Subcutaneous abdominal adipose tissue (tissue), 5 donors: ENCODE measurements at regions not wholly inside any gene's neighbourhood (a gene's known extent, or its start where the extent isn't known, plus 50 kb on each side); places are given as distances from the start of the nearest gene placed in this dataset.

Experiments used
- H3K27ac ChIP-seq: one replicate; pipeline ENCODE4 v1.7.0; 2013; ENCODE audit warnings: low read depth, mild to moderate bottlenecking, inconsistent platforms, low read length, moderate library complexity
- H3K27me3 ChIP-seq, 5 donors: one replicate each; pipeline ENCODE4 v1.7.0; 2013; ENCODE audit warnings: low read length in 5 of 5, inconsistent platforms in 1 of 5; ENCODE audit not compliant: control insufficient read depth in 5 of 5, insufficient read depth in 4 of 5
- H3K36me3 ChIP-seq, 5 donors: one replicate each; pipeline ENCODE4 v1.7.0; 2013; ENCODE audit warnings: low read length in 5 of 5; ENCODE audit not compliant: control insufficient read depth in 5 of 5, insufficient read depth in 5 of 5
- H3K4me1 ChIP-seq, 5 donors: one replicate each; pipeline ENCODE4 v1.7.0; 2013; ENCODE audit warnings: low read length in 5 of 5, mild to moderate bottlenecking in 3 of 5, moderate library complexity in 1 of 5; ENCODE audit not compliant: control insufficient read depth in 5 of 5, insufficient read depth in 5 of 5
- H3K4me3 ChIP-seq, 5 donors: one replicate each; pipeline ENCODE4 v1.7.0; 2013; ENCODE audit warnings: low read length in 5 of 5, low read depth in 1 of 5
- H3K9ac ChIP-seq, 5 donors: one replicate each; pipeline ENCODE4 v1.7.0; 2013; ENCODE audit warnings: low read length in 5 of 5, mild to moderate bottlenecking in 4 of 5, moderate library complexity in 3 of 5
- H3K9me3 ChIP-seq, 5 donors: one replicate each; pipeline ENCODE4 v1.7.0; 2013; ENCODE audit warnings: low read length in 5 of 5; ENCODE audit not compliant: control insufficient read depth in 5 of 5
- donor health status: healthy.
- donor health status: healthy.
- donor health status: healthy.
- donor health status: healthy.
- donor health status: healthy.

- Histone ChIP-seq H3K4me3 (peak overlapping the region in 4 of 5 donors; percentile 12 to 47 (median 28)), H3K36me3 (no peaks in the 10 kb centered on the region), H3K4me1 (peaks cover 17 to 46% (median 37%) of the 10 kb centered on the region in 5 donors), H3K27ac (peak overlapping the region; percentile 77), H3K9me3 (no peaks in the 10 kb centered on the region), H3K27me3 (no peaks in the 10 kb centered on the region), H3K9ac (peak overlapping the region in 3 of 5 donors; percentile 9 to 57 (median 32))
These were observed 140.4 kb upstream of the NAMPT start for GRCh38 chr7:106425017-106425719.

GRCh38 chr7:106424476-106425016 is 139.8 kb upstream of the NAMPT start:
- H3K9ac ChIP-seq, result peak overlapping the region in 2 of 5 donors; percentile 23 to 62
- no peaks in the 10 kb centered on the region for H3K27me3 ChIP-seq
- H3K4me1 ChIP-seq, result peaks cover 17 to 52% (median 41%) of the 10 kb centered on the region in 5 donors
- H3K36me3 ChIP-seq, result no peaks in the 10 kb centered on the region
- H3K4me3 ChIP-seq, result no peak overlapping the region
- peak overlapping the region; percentile 60 for H3K27ac ChIP-seq
- H3K9me3 ChIP-seq, result no peaks in the 10 kb centered on the region

- H3K27ac ChIP-seq, result peak overlapping the region; percentile 60
- H3K27me3 ChIP-seq, result no peaks in the 10 kb centered on the region
- no peaks in the 10 kb centered on the region for H3K36me3 ChIP-seq
- no peak overlapping the region for H3K4me3 ChIP-seq
- H3K9me3 ChIP-seq, result no peaks in the 10 kb centered on the region
- H3K4me1 ChIP-seq, result peaks cover 17 to 57% (median 47%) of the 10 kb centered on the region in 5 donors
- peak overlapping the region in 2 of 5 donors; percentile 23 to 62 for H3K9ac ChIP-seq
These were observed 139.2 kb upstream of the NAMPT start for GRCh38 chr7:106423821-106424475.

GRCh38 chr7:106423111-106423510 is 138.3 kb upstream of the NAMPT start:
- H3K4me1 ChIP-seq, result peaks cover 18 to 65% (median 52%) of the 10 kb centered on the region in 5 donors
- H3K27ac ChIP-seq, result no peak overlapping the region
- H3K9me3 ChIP-seq, result no peaks in the 10 kb centered on the region
- no peaks in the 10 kb centered on the region for H3K27me3 ChIP-seq
- H3K36me3 ChIP-seq, result no peaks in the 10 kb centered on the region
- no peak overlapping the region for H3K9ac ChIP-seq
- no peak overlapping the region for H3K4me3 ChIP-seq

- Histone ChIP-seq H3K27me3 (no peaks in the 10 kb centered on the region), H3K9me3 (peaks cover 0 to 3% (median 0%) of the 10 kb centered on the region in 5 donors), H3K27ac (peak overlapping the region; percentile 92), H3K36me3 (no peaks in the 10 kb centered on the region), H3K9ac (peak overlapping the region; percentile 21 to 82 (median 60)), H3K4me1 (peaks cover 18 to 65% (median 53%) of the 10 kb centered on the region in 5 donors), H3K4me3 (no peak overlapping the region)
These were observed 136.5 kb upstream of the NAMPT start for GRCh38 chr7:106421181-106421762.

- H3K9ac ChIP-seq, result peak overlapping the region; percentile 21 to 82 (median 60)
- H3K27ac ChIP-seq, result peak overlapping the region; percentile 92
- H3K9me3 ChIP-seq, result peaks cover 0 to 8% (median 2%) of the 10 kb centered on the region in 5 donors
- no peaks in the 10 kb centered on the region for H3K36me3 ChIP-seq
- H3K4me1 ChIP-seq, result peaks cover 18 to 63% (median 52%) of the 10 kb centered on the region in 5 donors
- no peak overlapping the region for H3K4me3 ChIP-seq
- no peaks in the 10 kb centered on the region for H3K27me3 ChIP-seq
These were observed 136.0 kb upstream of the NAMPT start for GRCh38 chr7:106420736-106421135.

GRCh38 chr7:106420210-106420609 is 135.4 kb upstream of the NAMPT start:
- H3K4me3 ChIP-seq, result no peak overlapping the region
- H3K27me3 ChIP-seq, result no peaks in the 10 kb centered on the region
- peak overlapping the region in 3 of 5 donors; percentile 48 to 82 (median 76) for H3K9ac ChIP-seq
- no peaks in the 10 kb centered on the region for H3K36me3 ChIP-seq
- peak overlapping the region; percentile 92 for H3K27ac ChIP-seq
- peaks cover 14 to 58% (median 47%) of the 10 kb centered on the region in 5 donors for H3K4me1 ChIP-seq
- peaks cover 2 to 11% (median 4%) of the 10 kb centered on the region in 5 donors for H3K9me3 ChIP-seq

- peaks cover 11 to 53% (median 47%) of the 10 kb centered on the region in 5 donors for H3K4me1 ChIP-seq
- H3K27me3 ChIP-seq, result no peaks in the 10 kb centered on the region
- peak overlapping the region; percentile 92 for H3K27ac ChIP-seq
- H3K9me3 ChIP-seq, result peaks cover 2 to 11% (median 4%) of the 10 kb centered on the region in 5 donors
- H3K36me3 ChIP-seq, result no peaks in the 10 kb centered on the region
- H3K9ac ChIP-seq, result peak overlapping the region in 2 of 5 donors; percentile 30 to 76
- no peak overlapping the region for H3K4me3 ChIP-seq
These were observed 134.8 kb upstream of the NAMPT start for GRCh38 chr7:106419455-106420182.

- no peaks in the 10 kb centered on the region for H3K36me3 ChIP-seq
- H3K9me3 ChIP-seq, result peaks cover 2 to 11% (median 4%) of the 10 kb centered on the region in 5 donors
- H3K27me3 ChIP-seq, result no peaks in the 10 kb centered on the region
- peak overlapping the region; percentile 68 for H3K27ac ChIP-seq
- peak overlapping the region in 1 of 5 donors; percentile 61 for H3K9ac ChIP-seq
- peaks cover 11 to 45% (median 41%) of the 10 kb centered on the region in 5 donors for H3K4me1 ChIP-seq
- H3K4me3 ChIP-seq, result no peak overlapping the region
These were observed 133.7 kb upstream of the NAMPT start for GRCh38 chr7:106418526-106418925.
